Activated CD4-positive, alpha-beta T cell treated with anti-CD3 and anti-CD28 coated beads for 36 hours (primary cell): ENCODE measurements at regions not wholly inside any gene's neighbourhood (a gene's known extent, or its start where the extent isn't known, plus 50 kb on each side); places are given as distances from the start of the nearest gene placed in this dataset.
"Not testable (repeated sequence)": the region's sequence is repeated elsewhere in the genome, so short reads cannot be mapped to it uniquely, and the experiment has no call there.

Source experiments
- ATAC-seq: fragments of 200-7000 bp; cut with Tn5 transposase; one replicate; pipeline ENCODE4 v1.10.0; 2021; ENCODE audit warnings: mild to moderate bottlenecking, moderate library complexity
- CTCF ChIA-PET: fragments of 350-600 bp; sonication (Branson Sonifier 250); formaldehyde crosslinking; loops from one replicate; lab custom pipeline; 2021; ENCODE audit warnings: antibody characterized with exemption; lab: Charles Lee
- POLR2A ChIA-PET: fragments of 350-600 bp; sonication (Branson Sonifier 250); formaldehyde crosslinking; loops from one replicate; lab custom pipeline; 2021; ENCODE audit warnings: antibody characterized with exemption, inconsistent platforms; lab: Charles Lee
- DNase-seq: peaks from one replicate; pipeline ENCODE4 v3.0.0-alpha.2; 2020
- H3K27ac Mint-ChIP-seq: one replicate; pipeline ENCODE4 v1.8.0; 2021; ENCODE audit warnings: mixed read lengths
- H3K27me3 Mint-ChIP-seq: one replicate; pipeline ENCODE4 v1.8.0; 2021; ENCODE audit warnings: mixed read lengths
- H3K36me3 Mint-ChIP-seq: one replicate; pipeline ENCODE4 v1.8.0; 2021; ENCODE audit warnings: low read depth, mixed read lengths
- H3K4me1 Mint-ChIP-seq: one replicate; pipeline ENCODE4 v1.8.0; 2021; ENCODE audit warnings: mixed read lengths
- H3K4me3 Mint-ChIP-seq: one replicate; pipeline ENCODE4 v1.8.0; 2021; ENCODE audit warnings: mild to moderate bottlenecking, moderate library complexity, mixed read lengths
- H3K9me3 Mint-ChIP-seq: one replicate; pipeline ENCODE4 v1.8.0; 2021; ENCODE audit warnings: low read depth, mixed read lengths
- intact Hi-C, 2 experiments: fragments of 100-400 bp; cut with DNase I in 1 of 2; cut with micrococcal nuclease in 1 of 2; formaldehyde crosslinking; loops; one replicate each; pipeline versions ENCODE4 v1.14.2 to v1.15.1; 2022 to 2024; cut with DNase I, micrococcal nuclease

DNA sequence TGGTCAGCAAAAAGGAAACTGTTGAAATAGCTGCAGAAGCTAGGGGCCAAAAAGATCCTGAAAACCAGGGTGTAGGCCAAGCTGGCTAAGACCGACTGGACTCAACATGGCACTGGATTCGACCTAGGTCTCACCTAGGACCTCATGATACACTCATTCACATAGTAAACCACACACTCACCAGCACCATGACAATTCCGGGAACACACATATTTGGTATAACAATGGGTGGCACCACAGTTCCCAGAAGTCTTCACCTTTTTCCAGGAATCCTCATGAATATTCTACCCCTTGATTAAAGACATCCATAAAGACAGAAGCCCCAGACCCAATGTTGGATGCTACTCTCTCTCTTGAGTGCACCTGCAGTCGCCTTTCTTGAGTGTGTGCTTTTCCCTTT, 460.1 kb downstream of the TMEM114 start:
- DNase-seq, result no peak
- CTCF ChIA-PET, result no interaction called here
- no peaks in the 10 kb centered on the region for H3K27me3 Mint-ChIP-seq

DNA sequence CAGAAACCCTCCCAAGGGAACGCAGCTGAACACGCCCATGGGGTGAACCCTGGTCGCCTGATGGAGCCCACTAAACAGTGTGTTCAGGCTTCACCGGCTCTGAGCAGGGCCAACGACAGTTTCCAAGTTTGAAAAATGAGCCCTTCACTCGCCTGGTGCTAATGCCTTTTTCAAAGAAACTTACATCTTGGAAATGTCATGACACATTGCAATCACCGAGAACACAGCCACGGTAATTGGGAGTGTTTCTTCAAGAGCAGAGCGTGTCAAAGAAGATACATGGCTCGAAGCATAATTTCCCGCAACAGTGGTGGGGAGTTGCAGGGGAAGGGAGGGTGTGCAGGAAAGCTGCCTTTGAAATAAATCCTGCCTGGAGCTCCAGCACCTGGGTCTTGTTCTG, 463.2 kb downstream of the TMEM114 start:
- ChIA-PET POLR2A (no interaction called here), CTCF (no interaction called here)
- no peaks in the 10 kb centered on the region for H3K27me3 Mint-ChIP-seq
- H3K4me3 Mint-ChIP-seq, result no peak overlapping the region
- no peak overlapping the region for H3K27ac Mint-ChIP-seq
- no peaks in the 10 kb centered on the region for H3K4me1 Mint-ChIP-seq
- ATAC-seq, result no peak
- peaks cover 5% of the 10 kb centered on the region for H3K9me3 Mint-ChIP-seq
- H3K36me3 Mint-ChIP-seq, result no peaks in the 10 kb centered on the region
- no peak for DNase-seq
- intact Hi-C loops, result no loop called here

More for the DNA sequence above, 460.1 kb downstream of the TMEM114 start:
- H3K27ac Mint-ChIP-seq, result no peak overlapping the region
- intact Hi-C loops, result no loop called here
- POLR2A ChIA-PET, result no interaction called here
- no peaks in the 10 kb centered on the region for H3K4me1 Mint-ChIP-seq
- no peaks in the 10 kb centered on the region for H3K36me3 Mint-ChIP-seq
- ATAC-seq, result no peak
- no peak overlapping the region for H3K4me3 Mint-ChIP-seq
- peaks cover 7% of the 10 kb centered on the region for H3K9me3 Mint-ChIP-seq

DNA sequence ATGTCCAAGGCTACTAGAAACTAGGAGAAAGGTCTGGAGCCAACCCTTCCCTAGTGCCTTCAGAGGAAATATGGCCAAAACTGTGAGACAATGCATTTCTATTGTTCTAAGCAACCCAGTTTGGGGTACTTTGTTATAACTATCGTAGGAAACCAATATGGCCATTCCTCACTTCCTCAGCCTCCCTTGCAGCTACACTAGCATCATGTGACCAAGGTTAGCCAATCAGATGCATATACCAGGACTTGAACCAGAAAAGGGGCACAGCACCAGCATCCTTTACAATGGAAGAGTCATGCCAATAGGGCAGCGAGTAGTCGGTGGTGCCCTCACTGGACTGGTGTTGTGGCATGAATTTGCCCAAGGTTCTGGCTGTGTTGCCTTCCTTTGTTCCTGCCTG, 464.0 kb downstream of the TMEM114 start:
- intact Hi-C loops, result no loop called here
- POLR2A ChIA-PET, result no interaction called here

DNA sequence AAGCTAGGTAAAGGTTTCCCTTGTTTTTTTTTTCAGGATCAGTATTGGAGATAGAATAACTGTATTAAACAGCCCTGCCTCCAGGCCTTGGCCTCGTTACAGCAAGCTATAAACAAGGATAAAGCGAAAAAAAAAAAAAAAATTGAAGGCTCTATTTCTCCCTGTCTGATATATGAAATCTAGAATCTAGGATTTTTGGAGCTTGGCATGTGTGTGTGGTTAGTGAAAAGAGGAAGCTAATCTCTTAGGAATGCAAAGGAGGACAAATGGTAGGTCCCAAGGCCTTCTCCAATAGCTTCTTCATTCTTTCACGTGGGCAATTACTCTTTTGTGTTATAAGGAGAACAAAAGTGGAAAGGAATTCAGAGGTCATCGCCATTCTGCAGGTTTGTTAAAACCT, 470.3 kb downstream of the TMEM114 start:
- no peaks in the 10 kb centered on the region for H3K36me3 Mint-ChIP-seq
- ChIA-PET CTCF (interaction anchor here (0.6 kb wide), 1 partner anchor 75 kb away, joined by 3 read pairs; no protein-coding TSS in a partner anchor), POLR2A (interaction anchor here (0.6 kb wide), 1 partner anchor 599 kb away, joined by 4 read pairs; no protein-coding TSS in a partner anchor)
- no peak overlapping the region for H3K27ac Mint-ChIP-seq
- H3K27me3 Mint-ChIP-seq, result no peaks in the 10 kb centered on the region
- intact Hi-C loops, result no loop called here
- H3K9me3 Mint-ChIP-seq, result peaks cover 8% of the 10 kb centered on the region
- no peak overlapping the region for H3K4me3 Mint-ChIP-seq
- ATAC-seq (no peak), DNase-seq (no peak)
- no peaks in the 10 kb centered on the region for H3K4me1 Mint-ChIP-seq

More for the DNA sequence above, 464.0 kb downstream of the TMEM114 start:
- no peaks in the 10 kb centered on the region for H3K4me1 Mint-ChIP-seq
- DNase-seq (no peak), ATAC-seq (no peak)
- no peak overlapping the region for H3K27ac Mint-ChIP-seq
- H3K27me3 Mint-ChIP-seq, result no peaks in the 10 kb centered on the region
- peaks cover 8% of the 10 kb centered on the region for H3K9me3 Mint-ChIP-seq
- H3K4me3 Mint-ChIP-seq, result no peak overlapping the region
- H3K36me3 Mint-ChIP-seq, result no peaks in the 10 kb centered on the region
- CTCF ChIA-PET, result no interaction called here

DNA sequence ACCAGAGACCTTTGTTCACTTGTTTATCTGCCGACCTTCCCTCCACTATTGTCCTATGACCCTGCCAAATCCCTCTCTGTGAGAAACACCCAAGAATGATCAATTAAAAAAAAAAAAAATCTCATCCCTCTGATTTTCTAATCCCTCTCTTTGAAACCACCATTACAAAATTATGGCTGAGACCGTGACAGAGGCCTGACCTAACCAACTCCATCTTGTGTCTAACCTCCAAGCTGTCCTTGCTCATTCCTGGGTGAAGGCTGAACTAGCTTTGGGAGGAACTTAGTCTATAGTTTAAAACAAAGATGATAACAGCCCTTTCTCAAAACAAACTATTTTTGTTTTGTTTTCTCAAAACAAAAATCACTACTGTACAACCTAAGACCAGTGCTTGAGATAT, 474.5 kb downstream of the TMEM114 start:
- no peaks in the 10 kb centered on the region for H3K4me1 Mint-ChIP-seq
- ATAC-seq (no peak), DNase-seq (no peak)
- intact Hi-C loops, result no loop called here
- no peak overlapping the region for H3K27ac Mint-ChIP-seq
- H3K36me3 Mint-ChIP-seq, result no peaks in the 10 kb centered on the region
- no peaks in the 10 kb centered on the region for H3K27me3 Mint-ChIP-seq
- H3K9me3 Mint-ChIP-seq, result peaks cover 14% of the 10 kb centered on the region
- ChIA-PET CTCF (no interaction called here), POLR2A (no interaction called here)
- no peak overlapping the region for H3K4me3 Mint-ChIP-seq

DNA sequence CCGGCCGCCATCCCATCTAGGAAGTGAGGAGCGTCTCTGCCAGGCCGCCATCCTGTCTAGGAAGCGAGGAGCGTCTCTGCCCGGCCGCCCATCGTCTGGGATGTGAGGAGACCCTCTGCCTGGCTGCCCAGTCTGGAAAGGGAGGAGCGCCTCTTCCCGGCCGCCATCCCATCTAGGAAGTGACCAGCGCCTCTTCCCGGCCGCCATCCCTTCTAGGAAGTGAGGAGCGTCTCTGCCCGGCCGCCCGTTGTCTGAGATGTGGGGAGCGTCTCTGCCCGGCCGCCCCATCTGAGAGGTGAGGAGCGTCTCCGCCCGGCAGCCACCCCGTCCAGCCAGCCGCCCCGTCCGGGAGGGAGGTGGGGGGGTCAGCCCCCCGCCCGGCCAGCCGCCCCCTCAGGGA, 475.4 kb downstream of the TMEM114 start:
- H3K4me3 Mint-ChIP-seq, H3K27me3 Mint-ChIP-seq, ATAC-seq, DNase-seq, H3K4me1 Mint-ChIP-seq, H3K27ac Mint-ChIP-seq, intact Hi-C loops, H3K36me3 Mint-ChIP-seq, POLR2A ChIA-PET, CTCF ChIA-PET: not testable (repeated sequence)
- peaks cover 14% of the 10 kb centered on the region for H3K9me3 Mint-ChIP-seq

DNA sequence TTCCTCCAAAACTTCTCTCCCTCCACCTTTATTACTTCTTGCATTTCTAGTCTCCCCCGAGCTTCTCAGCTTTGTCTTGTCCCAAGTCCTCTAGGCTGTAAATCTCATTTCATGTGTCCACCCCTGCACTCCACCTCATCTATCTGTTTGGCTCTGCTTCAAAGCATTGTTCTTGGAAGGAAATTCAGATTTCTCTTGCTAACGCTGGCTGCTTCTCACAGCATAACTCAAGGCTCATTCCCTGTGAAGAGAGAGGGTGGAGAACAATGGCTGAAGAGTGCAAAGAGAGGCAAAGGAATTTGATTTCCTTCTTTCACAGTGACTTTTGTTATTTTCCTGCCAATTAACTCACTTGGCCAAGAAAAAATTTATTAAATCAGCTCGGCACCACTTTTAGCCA, 476.5 kb downstream of the TMEM114 start:
- intact Hi-C loops, result no loop called here
- no peak overlapping the region for H3K27ac Mint-ChIP-seq

DNA sequence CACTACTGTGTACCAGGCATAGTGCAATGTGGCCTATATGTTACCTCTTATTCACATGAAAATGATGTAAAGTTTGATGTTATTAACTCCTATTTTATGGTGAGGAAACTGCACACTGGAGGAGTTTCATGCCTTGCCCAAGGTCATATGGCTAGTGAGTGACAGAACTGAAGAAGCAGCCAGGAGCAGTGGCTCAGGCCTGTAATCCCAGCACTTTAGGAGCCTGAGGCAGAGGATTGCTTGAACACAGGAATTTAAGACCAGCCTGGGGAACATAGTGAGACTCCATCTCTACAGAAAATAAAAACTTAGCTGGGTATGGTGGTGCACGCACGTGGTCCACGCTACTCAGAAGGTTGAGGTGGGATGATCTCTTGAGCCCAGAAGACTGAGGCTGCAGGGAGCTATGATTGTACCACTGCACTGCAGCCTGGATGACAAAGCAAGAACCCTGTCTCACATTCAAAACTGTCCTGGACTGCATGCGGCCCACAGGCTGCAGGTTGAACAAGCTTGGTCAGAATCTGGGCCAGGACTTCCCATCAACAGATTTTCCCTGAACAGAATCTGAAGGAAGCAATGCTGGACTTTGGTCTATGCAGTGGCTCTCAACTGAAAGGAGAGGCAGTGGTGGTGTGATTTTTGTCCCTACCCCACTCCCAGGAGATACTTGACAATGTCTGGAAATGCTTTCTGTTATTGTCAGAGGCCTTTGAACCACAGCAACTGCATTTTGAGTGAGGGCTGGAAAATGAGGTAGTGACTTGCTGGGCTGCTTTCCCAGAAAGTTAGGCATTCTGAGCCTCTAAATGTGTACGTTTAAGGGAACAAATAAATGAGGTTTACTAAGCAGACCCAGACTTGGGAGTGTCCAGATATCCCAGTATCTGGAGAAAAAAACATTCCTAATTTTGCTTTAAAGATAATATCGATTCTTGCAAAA, 479.5 kb downstream of the TMEM114 start:
- H3K4me1 Mint-ChIP-seq, result no peaks in the 10 kb centered on the region
- POLR2A ChIA-PET, result no interaction called here
- no peak overlapping the region for H3K4me3 Mint-ChIP-seq
- H3K27me3 Mint-ChIP-seq, result no peaks in the 10 kb centered on the region
- no peaks in the 10 kb centered on the region for H3K36me3 Mint-ChIP-seq
- intact Hi-C loops, result no loop called here
- ATAC-seq, result no peak
- H3K9me3 Mint-ChIP-seq, result peaks cover 11% of the 10 kb centered on the region
- no peak for DNase-seq
- no peak overlapping the region for H3K27ac Mint-ChIP-seq
- CTCF ChIA-PET, result no interaction called here

More for the DNA sequence above, 476.5 kb downstream of the TMEM114 start:
- H3K4me1 Mint-ChIP-seq, result no peaks in the 10 kb centered on the region
- peaks cover 13% of the 10 kb centered on the region for H3K9me3 Mint-ChIP-seq
- no peaks in the 10 kb centered on the region for H3K27me3 Mint-ChIP-seq
- CTCF ChIA-PET, result no interaction called here
- POLR2A ChIA-PET, result no interaction called here
- H3K36me3 Mint-ChIP-seq, result no peaks in the 10 kb centered on the region
- H3K4me3 Mint-ChIP-seq, result no peak overlapping the region
- ATAC-seq (no peak), DNase-seq (no peak)

DNA sequence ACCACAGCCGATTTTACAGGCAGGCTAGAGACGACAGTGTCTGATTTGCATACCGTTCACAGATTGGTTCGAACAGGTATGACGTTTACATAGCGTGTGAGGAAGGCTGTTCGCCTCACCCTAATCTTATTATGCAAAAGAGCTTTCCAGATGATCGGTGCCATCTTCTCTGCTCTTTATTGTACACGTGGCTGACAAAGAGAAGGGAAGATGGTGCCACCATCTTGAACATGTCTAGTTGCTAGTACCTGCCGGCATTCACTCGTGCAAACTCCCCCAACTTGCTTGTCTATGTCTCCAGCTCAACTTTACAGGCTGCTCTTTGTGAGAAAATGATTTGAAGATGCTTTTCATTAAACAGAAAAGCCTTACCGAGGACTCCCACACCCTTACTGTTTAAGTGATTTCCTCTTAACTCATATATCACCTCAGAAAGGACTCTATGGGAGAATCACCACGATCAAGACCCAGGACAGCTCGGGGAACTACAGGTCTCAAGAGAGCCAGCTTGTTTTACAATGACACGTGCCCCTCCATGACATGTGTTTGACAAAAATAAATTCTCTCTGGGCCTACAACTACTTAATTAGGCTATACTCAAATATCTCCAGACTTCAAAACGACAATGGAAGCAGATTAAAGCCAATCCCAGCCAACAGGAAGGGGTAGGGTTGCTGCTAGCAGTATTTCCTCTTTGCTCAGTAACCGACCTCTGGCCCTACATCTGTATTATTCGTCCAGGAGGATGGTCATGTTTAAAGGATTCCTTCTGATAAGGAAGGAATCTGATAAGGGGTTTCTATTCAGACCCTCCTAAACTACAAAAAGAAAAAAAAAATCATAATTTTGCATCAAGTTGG, 480.6 kb downstream of the TMEM114 start:
- H3K27me3 Mint-ChIP-seq, result no peaks in the 10 kb centered on the region
- H3K36me3 Mint-ChIP-seq, result no peaks in the 10 kb centered on the region
- no peak overlapping the region for H3K27ac Mint-ChIP-seq
- H3K9me3 Mint-ChIP-seq, result peaks cover 8% of the 10 kb centered on the region
- ATAC-seq (no peak), DNase-seq (no peak)
- intact Hi-C loops, result no loop called here
- no peak overlapping the region for H3K4me3 Mint-ChIP-seq
- CTCF ChIA-PET, result no interaction called here
- POLR2A ChIA-PET, result no interaction called here
- no peaks in the 10 kb centered on the region for H3K4me1 Mint-ChIP-seq

DNA sequence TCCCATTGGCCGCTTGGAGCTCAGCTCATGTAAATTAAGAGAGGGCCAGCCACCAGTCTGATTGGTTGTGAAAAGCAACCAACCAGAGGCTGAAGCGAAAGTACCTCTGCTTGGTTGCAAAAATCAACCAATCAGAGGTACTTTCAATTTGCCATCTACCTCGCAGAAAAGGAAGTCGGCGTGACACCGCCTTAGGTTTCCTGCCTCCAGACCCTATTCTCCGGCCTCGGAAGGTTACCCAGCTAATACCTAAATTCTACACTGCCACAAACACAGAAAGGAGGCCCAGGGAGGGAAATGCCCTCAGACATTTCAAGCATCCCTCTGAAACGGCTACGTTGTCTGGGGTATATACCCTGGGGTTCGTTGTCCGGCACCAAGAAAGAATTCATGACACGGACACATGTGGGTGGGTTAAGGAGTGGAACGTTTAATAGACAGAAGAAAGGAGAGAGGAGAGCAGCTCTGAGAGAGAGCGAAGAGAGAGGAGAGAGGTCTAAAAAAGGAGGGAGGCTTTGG, 481.3 kb downstream of the TMEM114 start:
- Mint-ChIP-seq H3K9me3 (peaks cover 8% of the 10 kb centered on the region), H3K4me1 (no peaks in the 10 kb centered on the region), H3K36me3 (no peaks in the 10 kb centered on the region), H3K27ac (no peak overlapping the region), H3K4me3 (no peak overlapping the region), H3K27me3 (no peaks in the 10 kb centered on the region)
- intact Hi-C loops, result no loop called here
- ATAC-seq (no peak), DNase-seq (no peak)
- POLR2A ChIA-PET, result no interaction called here
- CTCF ChIA-PET, result interaction anchor here (0.6 to 1.0 kb wide), 2 partner anchors 65 to 134 kb away, joined by 3 read pairs; no protein-coding TSS in a partner anchor

DNA sequence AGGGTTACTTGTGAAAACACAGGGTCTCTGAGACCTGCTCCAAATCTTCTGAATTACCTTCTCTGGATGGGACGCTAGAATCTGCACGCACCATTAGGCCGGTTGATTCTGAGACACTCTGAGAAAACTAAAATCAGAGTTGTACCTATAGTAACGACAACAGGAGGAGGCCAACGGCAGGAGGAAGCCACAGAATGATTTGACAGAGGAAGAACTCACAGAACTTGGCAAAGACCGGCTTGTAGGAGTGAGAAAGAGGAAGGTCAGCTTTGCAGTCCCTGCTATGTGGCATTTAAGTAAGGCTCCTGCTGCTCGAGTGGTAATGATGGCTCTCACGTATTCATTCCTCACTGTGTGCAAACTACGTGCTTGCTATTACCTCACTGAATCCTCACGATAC, 483.0 kb downstream of the TMEM114 start:
- Mint-ChIP-seq H3K4me3 (no peak overlapping the region), H3K36me3 (no peaks in the 10 kb centered on the region), H3K4me1 (no peaks in the 10 kb centered on the region), H3K9me3 (peaks cover 2% of the 10 kb centered on the region), H3K27ac (no peak overlapping the region), H3K27me3 (no peaks in the 10 kb centered on the region)
- CTCF ChIA-PET, result no interaction called here
- no peak for DNase-seq
- no peak for ATAC-seq
- intact Hi-C loops, result no loop called here
- POLR2A ChIA-PET, result no interaction called here
